KMS-11 (cell line): ENCODE measurements at regions not wholly inside any gene's neighbourhood (a gene's known extent, or its start where the extent isn't known, plus 50 kb on each side); places are given as distances from the start of the nearest gene placed in this dataset.

Experiments
- H2AFZ ChIP-seq: fragments of 200-600 bp; sonication (generic); 2 replicates; pipeline ENCODE4 v1.6.1; 2016; ENCODE audit warnings: antibody characterized with exemption, mixed run types, low read depth
- H3K27ac ChIP-seq: fragments of 200-600 bp; sonication (generic); 2 replicates; pipeline ENCODE4 v1.6.1; 2016; ENCODE audit warnings: mild to moderate bottlenecking, mixed run types
- H3K27me3 ChIP-seq: fragments of 200-600 bp; sonication (generic); 2 replicates; pipeline ENCODE4 v1.6.1; 2017; ENCODE audit warnings: mild to moderate bottlenecking, low read depth, mixed run types, moderate library complexity; ENCODE audit not compliant: insufficient read depth
- H3K36me3 ChIP-seq: fragments of 200-600 bp; sonication (generic); 2 replicates; pipeline ENCODE4 v1.6.1; 2017; ENCODE audit warnings: mild to moderate bottlenecking, mixed run types; ENCODE audit not compliant: insufficient read depth
- H3K4me1 ChIP-seq: fragments of 200-600 bp; sonication (generic); 2 replicates; pipeline ENCODE4 v1.6.1; 2016; ENCODE audit warnings: mild to moderate bottlenecking, low read depth, mixed run types; ENCODE audit not compliant: poor library complexity, severe bottlenecking
- H3K4me2 ChIP-seq: fragments of 200-600 bp; sonication (generic); 2 replicates; pipeline ENCODE4 v1.7.0; 2016; ENCODE audit warnings: mild to moderate bottlenecking, mixed run types
- H3K4me3 ChIP-seq: fragments of 200-600 bp; sonication (generic); IDR thresholded peaks from 2 replicates; pipeline ENCODE4 v1.6.1; 2017; ENCODE audit warnings: low read depth, low read length, mixed read lengths; ENCODE audit not compliant: insufficient read depth
- H3K79me2 ChIP-seq: fragments of 200-600 bp; sonication (generic); 2 replicates; pipeline ENCODE4 v1.6.1; 2016; ENCODE audit warnings: low read depth, mixed run types; ENCODE audit not compliant: insufficient read depth
- H3K9ac ChIP-seq: fragments of 200-600 bp; sonication (generic); 2 replicates; pipeline ENCODE4 v1.6.1; 2016; ENCODE audit warnings: mild to moderate bottlenecking, mixed run types
- H4K20me1 ChIP-seq: fragments of 200-600 bp; sonication (generic); 2 replicates; pipeline ENCODE4 v1.6.1; 2016; ENCODE audit warnings: mild to moderate bottlenecking, mixed run types; ENCODE audit not compliant: insufficient read depth
- TF ChIP-seq, protein P1 (sequence below): fragments of 200-600 bp; sonication (generic); conservative IDR thresholded peaks from 2 replicates; pipeline ENCODE4 v1.6.1; 2017; ENCODE audit warnings: low read depth, mild to moderate bottlenecking, antibody characterized with exemption, low read length, moderate library complexity, mixed read lengths

DNA sequence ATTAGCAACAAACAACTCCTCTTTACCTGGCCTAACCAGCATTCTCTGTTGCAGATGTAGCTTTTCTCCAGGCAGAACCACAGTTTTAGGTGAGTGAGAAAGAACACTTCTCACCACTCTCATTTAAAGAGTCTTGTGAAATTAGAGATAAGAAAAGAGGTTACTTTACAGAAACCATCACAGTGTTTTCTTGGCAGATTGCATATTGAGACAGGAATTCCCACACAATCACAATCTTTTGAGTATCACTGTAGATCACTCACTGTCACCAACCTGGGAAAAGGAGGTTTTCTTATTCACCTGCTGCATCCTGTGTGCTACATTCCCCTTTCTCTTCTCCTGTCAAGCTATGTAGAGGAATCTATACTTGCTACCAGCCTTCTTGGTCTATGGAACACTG lies 574.6 kb downstream of the SLC4A3 start:
- no peak overlapping the region for H3K27ac ChIP-seq
- no peak overlapping the region for H2AFZ ChIP-seq

DNA sequence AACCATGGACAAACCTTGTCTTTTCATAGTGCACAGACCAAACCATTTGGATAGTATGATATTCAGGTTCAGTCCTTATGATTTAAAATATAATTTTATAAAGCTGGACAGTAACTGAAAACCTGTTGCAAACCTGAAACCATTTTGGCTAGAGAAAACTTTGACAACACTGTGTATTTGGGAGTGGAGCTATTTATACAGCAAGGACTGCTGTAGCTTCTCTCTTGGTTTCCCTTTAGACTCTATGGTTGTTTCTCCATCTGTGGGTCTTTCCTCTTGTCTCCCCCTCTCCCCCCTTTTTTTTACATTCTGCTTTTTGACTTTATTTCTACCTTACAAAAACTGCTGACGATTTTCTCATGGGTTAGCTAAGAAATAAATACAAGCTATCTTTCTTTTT lies 581.7 kb downstream of the SLC4A3 start:
- H4K20me1 ChIP-seq = no peaks in the 10 kb centered on the region
- H3K9ac ChIP-seq = no peak overlapping the region
- no peaks in the 10 kb centered on the region for H3K4me1 ChIP-seq
- H3K27ac ChIP-seq = no peak overlapping the region
- H2AFZ ChIP-seq = no peak overlapping the region
- TF ChIP-seq, protein P1, sequence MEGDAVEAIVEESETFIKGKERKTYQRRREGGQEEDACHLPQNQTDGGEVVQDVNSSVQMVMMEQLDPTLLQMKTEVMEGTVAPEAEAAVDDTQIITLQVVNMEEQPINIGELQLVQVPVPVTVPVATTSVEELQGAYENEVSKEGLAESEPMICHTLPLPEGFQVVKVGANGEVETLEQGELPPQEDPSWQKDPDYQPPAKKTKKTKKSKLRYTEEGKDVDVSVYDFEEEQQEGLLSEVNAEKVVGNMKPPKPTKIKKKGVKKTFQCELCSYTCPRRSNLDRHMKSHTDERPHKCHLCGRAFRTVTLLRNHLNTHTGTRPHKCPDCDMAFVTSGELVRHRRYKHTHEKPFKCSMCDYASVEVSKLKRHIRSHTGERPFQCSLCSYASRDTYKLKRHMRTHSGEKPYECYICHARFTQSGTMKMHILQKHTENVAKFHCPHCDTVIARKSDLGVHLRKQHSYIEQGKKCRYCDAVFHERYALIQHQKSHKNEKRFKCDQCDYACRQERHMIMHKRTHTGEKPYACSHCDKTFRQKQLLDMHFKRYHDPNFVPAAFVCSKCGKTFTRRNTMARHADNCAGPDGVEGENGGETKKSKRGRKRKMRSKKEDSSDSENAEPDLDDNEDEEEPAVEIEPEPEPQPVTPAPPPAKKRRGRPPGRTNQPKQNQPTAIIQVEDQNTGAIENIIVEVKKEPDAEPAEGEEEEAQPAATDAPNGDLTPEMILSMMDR = no peak
- no peaks in the 10 kb centered on the region for H3K36me3 ChIP-seq
- H3K27me3 ChIP-seq = no peaks in the 10 kb centered on the region
- no peak overlapping the region for H3K4me2 ChIP-seq
- H3K4me3 ChIP-seq = no peak overlapping the region
- no peaks in the 10 kb centered on the region for H3K79me2 ChIP-seq

More for the DNA sequence above, 574.6 kb downstream of the SLC4A3 start:
- no peak overlapping the region for H3K9ac ChIP-seq
- H3K4me3 ChIP-seq = no peak overlapping the region
- TF ChIP-seq, protein P1 = no peak
- H3K4me2 ChIP-seq = no peak overlapping the region
- H3K79me2 ChIP-seq = no peaks in the 10 kb centered on the region
- no peaks in the 10 kb centered on the region for H3K4me1 ChIP-seq
- H3K27me3 ChIP-seq = no peaks in the 10 kb centered on the region
- H3K36me3 ChIP-seq = no peaks in the 10 kb centered on the region
- no peaks in the 10 kb centered on the region for H4K20me1 ChIP-seq

DNA sequence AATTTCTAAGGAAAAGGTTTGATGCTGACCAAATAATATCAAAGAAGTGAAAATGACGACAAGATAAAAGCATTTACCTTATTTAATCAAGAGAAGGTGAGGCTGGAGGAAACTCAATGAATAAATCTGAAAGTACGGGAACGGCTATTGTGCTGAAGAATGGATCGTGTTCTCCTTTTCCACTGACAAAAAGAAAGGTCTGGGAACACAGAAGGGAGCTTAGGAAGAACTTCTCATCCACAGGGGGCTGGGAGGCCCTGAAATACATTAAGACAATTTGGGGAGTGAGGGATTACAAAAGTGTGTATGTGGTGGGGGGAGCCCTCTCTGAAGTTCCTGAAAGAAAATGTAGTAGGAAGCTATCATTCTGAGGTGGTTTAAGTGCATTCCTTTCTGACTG lies 582.3 kb downstream of the SLC4A3 start:
- Histone ChIP-seq H3K27ac (no peak overlapping the region), H3K4me3 (no peak overlapping the region), H2AFZ (no peak overlapping the region), H3K79me2 (no peaks in the 10 kb centered on the region), H3K27me3 (no peaks in the 10 kb centered on the region), H3K4me2 (no peak overlapping the region), H3K36me3 (no peaks in the 10 kb centered on the region), H3K4me1 (no peaks in the 10 kb centered on the region), H4K20me1 (no peaks in the 10 kb centered on the region), H3K9ac (no peak overlapping the region)
- TF ChIP-seq, protein P1 = no peak

DNA sequence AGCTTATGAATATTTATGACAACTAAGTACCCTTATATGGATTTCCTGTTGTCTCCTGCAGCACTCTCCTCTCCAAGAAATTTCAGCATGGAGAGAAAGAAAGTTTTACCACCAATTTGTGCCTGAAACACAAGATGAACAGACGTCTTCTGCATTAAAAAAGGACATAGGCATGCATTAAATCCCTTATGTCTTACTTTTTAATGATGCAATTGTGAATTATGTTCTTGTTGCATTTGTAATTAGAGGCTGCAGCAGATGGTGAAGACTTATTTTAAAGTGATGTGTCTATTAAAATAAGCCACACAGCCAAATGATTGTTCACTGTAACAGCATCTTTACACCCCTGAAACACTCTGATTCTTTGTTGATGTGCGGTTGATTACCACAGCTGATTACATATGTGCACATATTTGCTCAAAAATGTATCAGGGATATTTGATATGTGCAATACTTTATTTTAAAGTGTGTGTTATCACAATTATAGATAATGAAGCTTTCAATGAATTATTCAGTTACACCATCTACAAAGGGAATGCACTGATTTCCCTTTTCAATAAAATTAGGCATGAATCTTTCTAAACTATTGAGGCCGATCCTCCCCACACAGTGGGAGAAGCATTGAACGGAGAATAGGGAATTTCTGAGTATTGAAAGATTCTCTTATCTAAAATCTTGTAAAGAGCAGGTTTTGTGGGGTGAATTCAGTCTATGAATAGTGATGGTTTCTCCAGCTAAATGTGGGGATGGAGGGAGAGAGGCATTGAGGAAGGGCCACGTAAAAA lies 585.1 kb downstream of the SLC4A3 start:
- Histone ChIP-seq H3K4me2 (no peak overlapping the region), H3K36me3 (no peaks in the 10 kb centered on the region), H3K79me2 (no peaks in the 10 kb centered on the region), H2AFZ (no peak overlapping the region), H3K27me3 (no peaks in the 10 kb centered on the region), H3K4me3 (no peak overlapping the region), H3K9ac (no peak overlapping the region), H3K4me1 (no peaks in the 10 kb centered on the region), H3K27ac (no peak overlapping the region), H4K20me1 (no peaks in the 10 kb centered on the region)
- TF ChIP-seq, protein P1 = no peak
